A673 (cell line): ENCODE measurements at regions not wholly inside any gene's neighbourhood (a gene's known extent, or its start where the extent isn't known, plus 50 kb on each side); places are given as distances from the start of the nearest gene placed in this dataset.

ENCODE experiments used
- BruUV-seq: library from RNA; stranded (reverse); fragments of 400-500 nt; replicated peaks from 2 replicates; lab custom pipeline; 2021; lab: Mats Ljungman, UMichigan
- CTCF ChIA-PET: fragments of 300-600 bp; sonication (Branson Sonifier 250); formaldehyde crosslinking; loops from one replicate; lab custom pipeline; 2022; ENCODE audit warnings: antibody characterized with exemption; lab: Charles Lee
- POLR2A ChIA-PET: fragments of 300-600 bp; sonication (Branson Sonifier 250); formaldehyde crosslinking; loops from one replicate; lab custom pipeline; 2022; ENCODE audit warnings: antibody characterized with exemption; ENCODE audit not compliant: low non-redundant PET; lab: Charles Lee
- DNase-seq: peaks from one replicate; pipeline ENCODE4 v3.0.0-alpha.2; 2015; ENCODE audit warnings: low spot score
- H3K27ac ChIP-seq: fragments of 200-600 bp; sonication (generic); 2 replicates; pipeline ENCODE4 v1.5.1; 2016; ENCODE audit warnings: mixed run types, low read depth, mild to moderate bottlenecking, mixed read lengths, antibody characterized with exemption, low read length; ENCODE audit not compliant: poor library complexity, severe bottlenecking
- H3K27me3 ChIP-seq: fragments of 200-600 bp; sonication (generic); replicated peaks from 2 replicates; pipeline ENCODE4 v1.6.1; 2017; ENCODE audit warnings: mixed run types, low read depth, mild to moderate bottlenecking, mixed read lengths, antibody characterized with exemption, low read length; ENCODE audit not compliant: insufficient read depth, poor library complexity
- H3K36me3 ChIP-seq: fragments of 200-600 bp; sonication (generic); 2 replicates; pipeline ENCODE4 v1.6.1; 2016; ENCODE audit warnings: mixed run types, mild to moderate bottlenecking, mixed read lengths, antibody characterized with exemption, low read length; ENCODE audit not compliant: insufficient read depth, poor library complexity, severe bottlenecking
- H3K4me1 ChIP-seq: fragments of 200-600 bp; sonication (generic); 2 replicates; pipeline ENCODE4 v1.6.1; 2017; ENCODE audit warnings: mixed run types, mild to moderate bottlenecking, mixed read lengths, antibody characterized with exemption, low read length; ENCODE audit not compliant: insufficient read depth, poor library complexity, severe bottlenecking
- H3K4me3 ChIP-seq: fragments of 200-600 bp; sonication (generic); 2 replicates; pipeline ENCODE4 v1.5.1; 2016; ENCODE audit warnings: low read depth, mixed run types, mild to moderate bottlenecking, mixed read lengths, low read length; ENCODE audit not compliant: poor library complexity, severe bottlenecking
- H3K9me3 ChIP-seq: fragments of 200-600 bp; sonication (generic); 2 replicates; pipeline ENCODE4 v1.6.1; 2016; ENCODE audit warnings: mixed run types, low read depth, mild to moderate bottlenecking, mixed read lengths, antibody characterized with exemption, low read length; ENCODE audit not compliant: poor library complexity, severe bottlenecking
- EZH2 ChIP-seq: fragments of 200-600 bp; sonication (generic); IDR thresholded peaks from 2 replicates; pipeline ENCODE4 v1.6.1; 2017; ENCODE audit warnings: borderline replicate concordance, low read depth, mild to moderate bottlenecking, mixed read lengths, antibody characterized with exemption, low read length; ENCODE audit not compliant: poor library complexity, severe bottlenecking
- intact Hi-C: fragments of 100-400 bp; cut with micrococcal nuclease; formaldehyde crosslinking; loops from one replicate; pipeline ENCODE4 v1.10.0; 2022; ENCODE audit not compliant: unreplicated experiment
- TF ChIP-seq, protein P1 (sequence below): fragments of 300-800, 200-600 bp; sonication (generic); conservative IDR thresholded peaks from 2 replicates; pipeline ENCODE4 v1.5.1; 2017; ENCODE audit warnings: low read depth, mild to moderate bottlenecking, antibody characterized with exemption, low read length, moderate library complexity, mixed read lengths

DNA sequence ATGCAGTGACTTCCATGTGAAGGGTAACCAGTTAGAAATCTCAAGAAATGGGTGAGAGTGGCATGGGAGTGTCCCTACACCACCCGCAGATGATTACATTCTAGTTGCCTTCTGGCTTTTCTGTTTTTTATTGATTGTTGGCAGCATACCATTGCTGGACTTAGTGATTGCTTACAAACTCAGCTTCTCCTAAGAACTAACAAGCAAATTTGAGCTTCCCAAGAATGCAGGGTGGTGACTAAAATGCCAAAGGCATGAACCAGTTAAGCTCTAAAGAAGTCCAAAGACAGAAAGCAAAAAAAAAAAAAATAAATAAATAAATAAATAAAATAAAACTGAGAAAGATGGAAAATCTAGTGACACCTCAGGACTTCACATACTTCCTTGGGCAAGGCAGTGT, 245.5 kb upstream of the PARD3B start:
- BruUV-seq, result no TSS peak
- Histone ChIP-seq H3K4me1 (no peaks in the 10 kb centered on the region), H3K9me3 (no peaks in the 10 kb centered on the region), H3K27me3 (no peaks in the 10 kb centered on the region), H3K36me3 (no peaks in the 10 kb centered on the region), H3K27ac (no peak overlapping the region), H3K4me3 (no peak overlapping the region)
- DNase-seq, result no peak
- intact Hi-C loops, result no loop called here
- ChIA-PET CTCF (no interaction called here), POLR2A (no interaction called here)
- no peak for TF ChIP-seq EZH2
- TF ChIP-seq, protein P1, sequence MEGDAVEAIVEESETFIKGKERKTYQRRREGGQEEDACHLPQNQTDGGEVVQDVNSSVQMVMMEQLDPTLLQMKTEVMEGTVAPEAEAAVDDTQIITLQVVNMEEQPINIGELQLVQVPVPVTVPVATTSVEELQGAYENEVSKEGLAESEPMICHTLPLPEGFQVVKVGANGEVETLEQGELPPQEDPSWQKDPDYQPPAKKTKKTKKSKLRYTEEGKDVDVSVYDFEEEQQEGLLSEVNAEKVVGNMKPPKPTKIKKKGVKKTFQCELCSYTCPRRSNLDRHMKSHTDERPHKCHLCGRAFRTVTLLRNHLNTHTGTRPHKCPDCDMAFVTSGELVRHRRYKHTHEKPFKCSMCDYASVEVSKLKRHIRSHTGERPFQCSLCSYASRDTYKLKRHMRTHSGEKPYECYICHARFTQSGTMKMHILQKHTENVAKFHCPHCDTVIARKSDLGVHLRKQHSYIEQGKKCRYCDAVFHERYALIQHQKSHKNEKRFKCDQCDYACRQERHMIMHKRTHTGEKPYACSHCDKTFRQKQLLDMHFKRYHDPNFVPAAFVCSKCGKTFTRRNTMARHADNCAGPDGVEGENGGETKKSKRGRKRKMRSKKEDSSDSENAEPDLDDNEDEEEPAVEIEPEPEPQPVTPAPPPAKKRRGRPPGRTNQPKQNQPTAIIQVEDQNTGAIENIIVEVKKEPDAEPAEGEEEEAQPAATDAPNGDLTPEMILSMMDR, result no peak

DNA sequence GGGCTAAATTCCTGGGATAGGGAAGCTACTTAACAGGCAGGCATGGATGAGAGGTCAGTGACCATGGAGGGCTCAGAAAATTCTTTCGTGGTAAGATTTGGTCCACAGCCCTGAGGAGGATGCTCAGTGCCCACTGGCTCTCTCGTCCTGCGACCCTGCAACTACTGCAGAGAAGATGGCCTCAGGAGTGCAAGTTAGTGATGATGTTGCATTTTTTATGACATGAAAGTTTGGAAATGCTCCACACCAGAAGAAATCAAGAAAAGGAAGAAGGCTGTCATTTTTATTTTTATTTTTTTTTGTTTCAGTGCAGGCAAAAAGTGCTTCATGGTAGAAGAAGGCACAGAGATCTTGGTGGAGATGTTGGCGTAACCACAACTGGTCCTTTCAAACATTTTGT, 238.6 kb upstream of the PARD3B start:
- Histone ChIP-seq H3K9me3 (no peaks in the 10 kb centered on the region), H3K27ac (no peak overlapping the region), H3K36me3 (no peaks in the 10 kb centered on the region), H3K4me3 (no peak overlapping the region), H3K4me1 (no peaks in the 10 kb centered on the region), H3K27me3 (no peaks in the 10 kb centered on the region)
- intact Hi-C loops, result no loop called here
- no peak for DNase-seq
- no TSS peak for BruUV-seq
- no peak for TF ChIP-seq EZH2
- TF ChIP-seq, protein P1, result no peak
- ChIA-PET CTCF (no interaction called here), POLR2A (no interaction called here)

DNA sequence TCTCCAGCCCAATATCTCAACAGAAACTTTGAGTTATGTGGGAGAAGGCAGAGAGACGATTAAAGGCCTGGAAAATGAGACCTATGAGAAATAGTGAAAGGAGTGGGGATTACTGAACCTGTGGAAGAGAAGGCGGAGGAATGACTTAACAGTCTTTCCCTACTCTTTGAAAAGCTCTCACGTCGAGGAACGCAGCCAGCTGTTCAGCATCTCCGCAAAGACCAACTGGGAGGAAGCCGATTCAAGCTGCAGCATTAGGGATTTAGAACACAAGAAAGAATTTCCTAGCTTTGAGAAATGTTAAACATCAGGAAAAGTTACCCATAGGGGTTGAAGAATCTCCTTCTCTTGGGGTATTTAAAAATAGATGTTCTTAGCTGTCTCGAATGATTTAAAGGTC, 233.2 kb upstream of the PARD3B start:
- H3K9me3 ChIP-seq, result no peaks in the 10 kb centered on the region
- no peaks in the 10 kb centered on the region for H3K4me1 ChIP-seq
- intact Hi-C loops, result no loop called here
- CTCF ChIA-PET, result no interaction called here
- no peak overlapping the region for H3K27ac ChIP-seq
- POLR2A ChIA-PET, result no interaction called here
- no TSS peak for BruUV-seq
- DNase-seq, result no peak
- H3K27me3 ChIP-seq, result no peaks in the 10 kb centered on the region
- TF ChIP-seq, protein P1, result no peak
- TF ChIP-seq EZH2, result no peak
- no peak overlapping the region for H3K4me3 ChIP-seq
- H3K36me3 ChIP-seq, result no peaks in the 10 kb centered on the region
